ENCODE measurements at regions not wholly inside any gene's neighbourhood (a gene's known extent, or its start where the extent isn't known, plus 50 kb on each side); places are given as distances from the start of the nearest gene placed in this dataset.

DNA sequence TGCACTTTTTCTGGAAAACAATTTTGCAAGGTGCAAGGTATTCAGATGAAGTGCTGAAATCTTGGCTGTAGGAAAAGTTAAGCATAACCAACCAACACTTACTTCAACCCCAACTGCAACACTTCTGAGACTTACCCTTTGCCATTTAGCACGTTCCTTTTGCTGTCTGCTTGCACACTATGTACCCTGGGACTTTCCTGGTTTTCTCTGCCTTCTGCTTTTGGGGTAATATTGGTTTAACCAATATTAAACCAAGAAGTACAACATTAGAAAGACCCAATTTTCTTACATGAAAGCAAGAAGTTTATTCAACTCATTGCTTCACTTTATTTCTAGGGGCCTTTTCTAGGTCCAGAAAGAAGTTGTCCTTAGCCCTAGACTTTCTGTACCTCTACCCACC, 193.0 kb downstream of the HLX start:
- H3K4me3 ChIP-seq: no peak overlapping the region
- H3K27me3 ChIP-seq (ENCODE audit: low read depth): no peaks in the 10 kb centered on the region
- no peaks in the 10 kb centered on the region for H3K4me1 ChIP-seq
- H3K36me3 ChIP-seq: no peaks in the 10 kb centered on the region
- no peak for TF ChIP-seq CTCF (IDR thresholded peaks at IDR 0.05; ENCODE audit: borderline replicate concordance)
- intact Hi-C loops (cut with micrococcal nuclease): no loop called here
- no peaks in the 10 kb centered on the region for H3K9me3 ChIP-seq (replicated peaks)
- no peak for DNase-seq
- H3K27ac ChIP-seq (replicated peaks): no peak overlapping the region

GRCh38 chr1:221074332-221074731, 195.1 kb downstream of the HLX start:
- no peak for TF ChIP-seq CTCF (IDR thresholded peaks at IDR 0.05; ENCODE audit: borderline replicate concordance)
- Histone ChIP-seq H3K27ac (replicated peaks) (no peak overlapping the region), H3K4me1 (no peaks in the 10 kb centered on the region), H3K4me3 (no peak overlapping the region), H3K27me3 (ENCODE audit: low read depth) (no peaks in the 10 kb centered on the region), H3K36me3 (no peaks in the 10 kb centered on the region), H3K9me3 (replicated peaks) (no peaks in the 10 kb centered on the region)
- intact Hi-C loops (cut with micrococcal nuclease): no loop called here
- no peak for DNase-seq

DNA sequence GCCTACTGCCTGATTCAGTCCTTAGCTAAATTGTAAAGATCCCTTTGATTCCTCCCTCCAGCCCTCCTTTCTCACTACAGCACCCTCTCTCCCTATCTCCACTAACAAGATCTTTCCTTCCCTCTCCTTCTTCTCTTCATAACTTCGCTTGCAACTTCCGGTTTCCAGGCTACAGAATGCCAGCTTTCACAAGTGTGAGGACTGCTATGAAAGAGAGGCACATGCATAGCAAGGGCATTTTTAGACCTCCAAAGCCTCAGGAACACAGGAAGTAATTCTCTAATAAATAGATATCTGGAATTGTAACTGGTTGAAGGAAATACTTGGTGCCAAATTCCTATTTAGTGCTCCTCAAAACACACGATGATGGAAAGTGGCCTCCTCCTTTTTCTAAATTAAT, 196.7 kb downstream of the HLX start:
- H3K27ac ChIP-seq (replicated peaks): no peak overlapping the region
- H3K27me3 ChIP-seq (ENCODE audit: low read depth): no peaks in the 10 kb centered on the region
- no peaks in the 10 kb centered on the region for H3K36me3 ChIP-seq
- no peak overlapping the region for H3K4me3 ChIP-seq
- no peak for DNase-seq
- H3K4me1 ChIP-seq: no peaks in the 10 kb centered on the region
- intact Hi-C loops (cut with micrococcal nuclease): no loop called here
- H3K9me3 ChIP-seq (replicated peaks): no peaks in the 10 kb centered on the region
- no peak for TF ChIP-seq CTCF (IDR thresholded peaks at IDR 0.05; ENCODE audit: borderline replicate concordance)

DNA sequence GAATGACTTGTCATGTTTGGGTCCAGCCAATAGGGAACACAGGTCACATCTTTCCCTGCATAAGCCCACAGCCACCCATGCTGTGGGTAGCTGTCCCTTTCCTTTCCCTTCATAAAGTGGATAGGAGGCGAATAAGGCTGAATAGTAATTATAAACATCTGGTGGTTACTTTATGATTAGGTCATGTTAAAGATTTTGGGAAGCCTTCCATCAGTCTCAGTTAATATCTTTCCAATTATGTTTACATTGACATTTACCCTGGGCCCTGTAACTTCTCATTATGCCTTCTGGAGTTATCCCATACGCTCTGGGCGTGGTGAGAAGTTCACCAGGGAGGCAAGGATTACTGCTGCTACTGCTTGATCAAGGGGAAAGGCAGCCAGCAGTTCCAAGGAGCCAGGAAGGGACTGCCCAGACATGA, 197.2 kb downstream of the HLX start:
- intact Hi-C loops (cut with micrococcal nuclease): no loop called here

GRCh38 chr1:221078260-221078965, 199.2 kb downstream of the HLX start:
- H3K9me3 ChIP-seq (replicated peaks): no peaks in the 10 kb centered on the region
- TF ChIP-seq CTCF (IDR thresholded peaks at IDR 0.05; ENCODE audit: borderline replicate concordance): no peak
- no peak for DNase-seq
- intact Hi-C loops (cut with micrococcal nuclease): no loop called here
- no peaks in the 10 kb centered on the region for H3K27me3 ChIP-seq (ENCODE audit: low read depth)
- H3K36me3 ChIP-seq: no peaks in the 10 kb centered on the region
- no peak overlapping the region for H3K4me3 ChIP-seq
- no peaks in the 10 kb centered on the region for H3K4me1 ChIP-seq
- H3K27ac ChIP-seq (replicated peaks): no peak overlapping the region

More for the DNA sequence above, 197.2 kb downstream of the HLX start:
- Histone ChIP-seq H3K9me3 (replicated peaks) (no peaks in the 10 kb centered on the region), H3K4me3 (no peak overlapping the region), H3K27ac (replicated peaks) (no peak overlapping the region), H3K4me1 (no peaks in the 10 kb centered on the region), H3K36me3 (no peaks in the 10 kb centered on the region), H3K27me3 (ENCODE audit: low read depth) (no peaks in the 10 kb centered on the region)
- DNase-seq: no peak
- TF ChIP-seq CTCF (IDR thresholded peaks at IDR 0.05; ENCODE audit: borderline replicate concordance): no peak
